GM06990 (cell line): ENCODE measurements at regions not wholly inside any gene's neighbourhood (a gene's known extent, or its start where the extent isn't known, plus 50 kb on each side); places are given as distances from the start of the nearest gene placed in this dataset.

Experiments
- DNase-seq: peaks from one replicate; pipeline ENCODE4 v3.0.0-alpha.2; 2011; ENCODE audit not compliant: insufficient read length; ENCODE audit errors: extremely low read depth
- H3K27me3 ChIP-seq: replicated peaks from 2 replicates; pipeline ENCODE4 v1.6.0; 2011; ENCODE audit warnings: low read length; ENCODE audit not compliant: control insufficient read depth, insufficient read depth
- H3K36me3 ChIP-seq: 2 replicates; pipeline ENCODE4 v1.5.1; 2011; ENCODE audit warnings: low read length; ENCODE audit not compliant: control insufficient read depth, insufficient read depth
- H3K4me3 ChIP-seq: replicated peaks from 2 replicates; pipeline ENCODE4 v1.5.1; 2011; ENCODE audit warnings: low read depth, mild to moderate bottlenecking, control low read depth, low read length
- TF ChIP-seq, protein P1 (sequence below): IDR thresholded peaks from 2 replicates; pipeline ENCODE4 v1.5.1; 2011; ENCODE audit warnings: low read length, control low read depth, mild to moderate bottlenecking, inconsistent platforms; ENCODE audit not compliant: insufficient read depth, poor library complexity, severe bottlenecking

DNA sequence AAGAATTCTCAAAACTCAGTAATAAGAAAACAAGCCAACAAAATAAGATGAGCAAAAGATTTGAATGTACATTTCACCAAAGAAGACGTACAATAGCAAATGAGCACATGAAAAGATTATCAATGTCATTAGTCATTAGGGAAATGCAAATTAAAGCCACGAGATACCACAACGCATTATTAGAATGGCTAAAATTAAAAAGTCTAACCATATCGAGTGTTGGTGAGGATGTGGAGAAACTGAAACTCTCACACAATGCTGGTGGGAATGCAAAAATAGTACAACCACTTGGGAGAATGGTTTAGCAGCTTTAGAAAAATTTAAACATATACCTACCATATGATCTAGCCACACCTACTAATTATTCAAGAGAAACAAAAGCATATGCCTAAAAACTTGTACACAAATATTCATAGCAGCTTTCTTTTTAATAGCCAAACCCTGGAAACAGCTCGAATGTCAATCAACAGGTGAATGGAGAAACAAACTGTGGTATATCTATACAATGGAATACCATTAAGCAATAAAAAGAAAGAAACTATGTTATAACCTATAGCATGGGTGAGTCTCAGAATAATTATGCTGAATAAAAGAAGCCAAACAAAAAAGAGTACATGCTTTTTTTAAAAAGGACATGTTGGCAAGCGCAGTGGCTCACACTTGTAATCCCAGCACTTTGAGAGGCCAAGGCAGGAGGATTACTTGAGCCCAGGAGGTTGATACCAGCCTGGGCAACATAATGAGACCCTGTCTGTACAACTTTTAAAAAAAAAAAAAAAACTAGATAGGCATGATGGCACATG, 103.6 kb downstream of the LITAF start:
- Histone ChIP-seq H3K27me3 (no peaks in the 10 kb centered on the region), H3K4me3 (no peak overlapping the region), H3K36me3 (no peaks in the 10 kb centered on the region)
- no peak for DNase-seq
- TF ChIP-seq, protein P1, sequence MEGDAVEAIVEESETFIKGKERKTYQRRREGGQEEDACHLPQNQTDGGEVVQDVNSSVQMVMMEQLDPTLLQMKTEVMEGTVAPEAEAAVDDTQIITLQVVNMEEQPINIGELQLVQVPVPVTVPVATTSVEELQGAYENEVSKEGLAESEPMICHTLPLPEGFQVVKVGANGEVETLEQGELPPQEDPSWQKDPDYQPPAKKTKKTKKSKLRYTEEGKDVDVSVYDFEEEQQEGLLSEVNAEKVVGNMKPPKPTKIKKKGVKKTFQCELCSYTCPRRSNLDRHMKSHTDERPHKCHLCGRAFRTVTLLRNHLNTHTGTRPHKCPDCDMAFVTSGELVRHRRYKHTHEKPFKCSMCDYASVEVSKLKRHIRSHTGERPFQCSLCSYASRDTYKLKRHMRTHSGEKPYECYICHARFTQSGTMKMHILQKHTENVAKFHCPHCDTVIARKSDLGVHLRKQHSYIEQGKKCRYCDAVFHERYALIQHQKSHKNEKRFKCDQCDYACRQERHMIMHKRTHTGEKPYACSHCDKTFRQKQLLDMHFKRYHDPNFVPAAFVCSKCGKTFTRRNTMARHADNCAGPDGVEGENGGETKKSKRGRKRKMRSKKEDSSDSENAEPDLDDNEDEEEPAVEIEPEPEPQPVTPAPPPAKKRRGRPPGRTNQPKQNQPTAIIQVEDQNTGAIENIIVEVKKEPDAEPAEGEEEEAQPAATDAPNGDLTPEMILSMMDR = no peak

DNA sequence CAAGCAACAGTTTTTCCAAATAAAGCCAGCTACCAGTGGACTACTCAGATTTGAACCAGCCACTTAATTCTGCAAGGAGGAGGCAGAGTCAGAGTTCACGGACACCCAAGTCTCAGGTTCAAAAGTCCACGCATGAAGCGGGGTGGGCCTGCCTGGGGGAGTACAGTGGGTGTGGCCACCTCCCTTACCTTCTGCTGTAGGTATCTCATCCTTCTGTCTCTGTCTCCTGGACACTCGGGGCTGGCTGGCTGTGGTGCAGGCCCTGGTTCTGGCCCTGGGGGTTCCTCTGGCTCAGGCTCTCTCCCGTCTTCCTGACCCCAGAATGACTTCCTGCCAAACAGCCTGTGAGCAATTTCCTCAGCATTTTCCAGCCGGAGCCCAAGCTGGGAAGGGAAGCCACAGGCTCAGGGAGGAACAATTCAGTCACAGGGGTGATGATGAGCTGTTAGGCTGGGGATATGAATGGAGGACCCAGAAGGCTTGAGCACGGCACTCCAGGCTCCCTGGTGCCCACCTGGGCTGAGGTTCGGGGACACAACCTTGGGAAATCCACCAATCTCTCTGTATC, 101.9 kb downstream of the LITAF start:
- DNase-seq = no peak
- Histone ChIP-seq H3K36me3 (no peaks in the 10 kb centered on the region), H3K27me3 (no peaks in the 10 kb centered on the region), H3K4me3 (no peak overlapping the region)
- TF ChIP-seq, protein P1 = no peak

DNA sequence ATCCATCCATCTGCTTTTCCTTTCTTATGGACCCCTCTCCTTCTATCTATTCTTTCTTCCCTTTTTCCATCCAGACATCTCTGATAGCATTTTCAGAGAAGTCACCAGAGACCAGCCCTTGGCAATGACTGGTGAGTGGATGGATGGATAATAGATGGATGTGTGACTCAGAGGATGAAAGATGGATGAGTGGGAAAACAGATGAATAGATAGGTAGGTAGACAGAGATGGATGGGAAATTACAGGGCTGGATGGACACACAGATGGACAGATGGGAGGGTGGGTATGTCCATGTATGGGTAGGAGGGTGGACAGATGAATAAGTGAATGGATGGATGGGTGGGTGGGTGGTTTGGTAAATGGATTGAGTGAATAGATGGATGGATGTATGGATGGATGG, 101.0 kb downstream of the LITAF start:
- H3K36me3 ChIP-seq = no peaks in the 10 kb centered on the region
- TF ChIP-seq, protein P1 = no peak
- H3K27me3 ChIP-seq = no peaks in the 10 kb centered on the region
- no peak overlapping the region for H3K4me3 ChIP-seq
- no peak for DNase-seq

DNA sequence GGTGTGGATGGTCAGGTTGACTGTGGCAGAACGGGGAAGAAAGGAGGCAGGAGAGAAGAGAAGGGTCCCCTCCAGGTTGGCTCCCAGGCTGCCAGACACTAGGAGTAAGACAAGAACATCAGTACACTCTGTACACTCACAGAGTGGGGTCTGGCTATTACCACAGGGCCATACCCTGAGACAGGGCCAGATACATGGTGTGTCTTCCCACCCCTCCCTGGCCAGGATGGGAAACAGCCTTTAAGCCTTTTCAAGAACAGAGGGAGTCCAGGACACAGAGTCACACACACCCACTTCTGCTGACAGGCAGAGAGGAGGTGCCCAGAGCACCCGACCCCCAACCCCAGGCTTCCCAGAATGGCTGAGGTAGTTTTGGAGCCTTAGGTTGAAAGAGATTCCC, 99.4 kb downstream of the LITAF start:
- TF ChIP-seq, protein P1 = no peak
- DNase-seq = no peak
- H3K4me3 ChIP-seq = no peak overlapping the region
- no peaks in the 10 kb centered on the region for H3K36me3 ChIP-seq
- H3K27me3 ChIP-seq = no peaks in the 10 kb centered on the region

DNA sequence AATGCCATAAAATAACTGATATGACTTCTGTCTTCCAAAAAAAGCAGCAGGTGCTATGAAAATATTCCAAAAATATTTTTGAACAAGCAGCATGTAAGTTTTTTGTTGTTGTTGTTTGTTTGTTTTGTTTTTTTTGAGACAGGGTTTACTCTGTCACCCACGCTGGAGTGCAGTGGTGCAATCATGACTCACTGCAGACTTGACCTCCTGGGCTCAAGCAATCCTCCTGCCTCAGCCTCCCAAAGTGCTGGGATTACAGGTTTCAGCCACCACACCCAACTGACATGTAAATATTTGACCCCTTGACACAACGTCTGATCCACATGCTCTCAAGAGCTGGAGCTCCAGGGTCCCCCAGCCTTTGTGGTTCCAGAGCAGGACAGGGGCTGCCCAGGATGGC, 98.4 kb downstream of the LITAF start:
- no peak overlapping the region for H3K4me3 ChIP-seq
- no peak for DNase-seq
- no peaks in the 10 kb centered on the region for H3K27me3 ChIP-seq
- TF ChIP-seq, protein P1 = no peak
- H3K36me3 ChIP-seq = no peaks in the 10 kb centered on the region
